Lung (tissue), 11 donors: ENCODE measurements at regions not wholly inside any gene's neighbourhood (a gene's known extent, or its start where the extent isn't known, plus 50 kb on each side); places are given as distances from the start of the nearest gene placed in this dataset.

ENCODE experiments used
- ATAC-seq: fragments of 200-7000 bp; cut with Tn5 transposase; one replicate; pipeline ENCODE4 v1.9.1; 2020; ENCODE audit warnings: moderate number of reproducible peaks; ENCODE audit not compliant: insufficient read depth, low FRiP score
- DNase-seq, 3 donors: peaks; one replicate each; pipeline ENCODE4 v3.0.0-alpha.2; 2013 to 2017
- H3K27ac ChIP-seq, 2 donors: one replicate each; pipeline ENCODE4 v1.5.1; 2013; ENCODE audit warnings: mild to moderate bottlenecking in 2 of 2, moderate library complexity in 2 of 2, control low read depth in 1 of 2, inconsistent platforms in 1 of 2, low read depth in 1 of 2, low read length in 1 of 2
- H3K27me3 ChIP-seq, 3 donors: one replicate each; pipeline ENCODE4 v1.5.1; 2013; ENCODE audit warnings: low read length in 2 of 3; ENCODE audit not compliant: control insufficient read depth in 3 of 3, insufficient read depth in 3 of 3
- H3K36me3 ChIP-seq, 4 donors: one replicate each; pipeline ENCODE4 v1.5.1; 2013; ENCODE audit warnings: low read length in 4 of 4, mild to moderate bottlenecking in 1 of 4, moderate library complexity in 1 of 4; ENCODE audit not compliant: control insufficient read depth in 4 of 4, insufficient read depth in 4 of 4
- H3K4me1 ChIP-seq, 5 donors: one replicate each; pipeline ENCODE4 v1.5.1; 2013; ENCODE audit warnings: low read length in 5 of 5, mild to moderate bottlenecking in 2 of 5, moderate library complexity in 1 of 5; ENCODE audit not compliant: control insufficient read depth in 5 of 5, insufficient read depth in 5 of 5
- H3K4me3 ChIP-seq: one replicate; pipeline ENCODE4 v1.5.1; 2013; ENCODE audit warnings: mild to moderate bottlenecking, control low read depth, moderate library complexity
- H3K9ac ChIP-seq, 2 donors: one replicate each; pipeline ENCODE4 v1.5.1; 2013; ENCODE audit warnings: low read length in 2 of 2, control low read depth in 1 of 2; ENCODE audit not compliant: insufficient read depth in 1 of 2
- H3K9me3 ChIP-seq, 4 donors: one replicate each; pipeline ENCODE4 v1.5.1; 2013; ENCODE audit warnings: low read length in 3 of 4, mild to moderate bottlenecking in 1 of 4, moderate library complexity in 1 of 4; ENCODE audit not compliant: control insufficient read depth in 4 of 4, insufficient read depth in 3 of 4
- WGBS, 2 donors: extraction: QIAGEN DNeasy Blood & Tissue Kit; methylation state at CpG; one replicate each; pipeline ENCODE4 v1.1.7; 2013; 5-methylcytosine and 5-hydroxymethylcytosine counted together
- TF ChIP-seq, protein P1 (sequence below): IDR thresholded peaks from 2 replicates; pipeline ENCODE4 v1.5.1; 2012; ENCODE audit warnings: mild to moderate bottlenecking; ENCODE audit errors: control extremely low read depth, extremely low read depth
- donor health status: control.
- donor health status: control.
- donor health status: Bipolar disorder and iron deficiency.
- donor health status: healthy.
- donor health status: DM: yes; HTN: yes; CAD: no.

DNA sequence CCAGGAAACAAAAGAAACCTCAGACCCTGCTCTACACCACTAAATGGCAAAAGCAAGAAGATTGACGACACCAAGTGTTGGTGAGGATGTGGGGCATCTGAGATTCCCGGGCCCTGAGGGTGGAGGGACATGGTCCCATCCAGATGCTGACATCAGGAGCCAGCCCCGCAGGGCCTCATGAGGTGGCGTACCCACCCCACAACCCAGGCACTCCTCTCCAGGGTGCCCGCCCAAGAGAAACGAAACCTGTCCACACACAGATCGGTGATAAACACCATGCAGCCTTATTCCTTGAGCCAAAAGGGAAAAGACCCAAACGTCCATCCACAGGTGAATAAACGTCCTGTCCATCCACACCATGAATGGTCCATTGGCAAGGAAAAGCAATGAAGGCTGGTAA, 54.8 kb upstream of the C14orf180 start:
- TF ChIP-seq, protein P1, sequence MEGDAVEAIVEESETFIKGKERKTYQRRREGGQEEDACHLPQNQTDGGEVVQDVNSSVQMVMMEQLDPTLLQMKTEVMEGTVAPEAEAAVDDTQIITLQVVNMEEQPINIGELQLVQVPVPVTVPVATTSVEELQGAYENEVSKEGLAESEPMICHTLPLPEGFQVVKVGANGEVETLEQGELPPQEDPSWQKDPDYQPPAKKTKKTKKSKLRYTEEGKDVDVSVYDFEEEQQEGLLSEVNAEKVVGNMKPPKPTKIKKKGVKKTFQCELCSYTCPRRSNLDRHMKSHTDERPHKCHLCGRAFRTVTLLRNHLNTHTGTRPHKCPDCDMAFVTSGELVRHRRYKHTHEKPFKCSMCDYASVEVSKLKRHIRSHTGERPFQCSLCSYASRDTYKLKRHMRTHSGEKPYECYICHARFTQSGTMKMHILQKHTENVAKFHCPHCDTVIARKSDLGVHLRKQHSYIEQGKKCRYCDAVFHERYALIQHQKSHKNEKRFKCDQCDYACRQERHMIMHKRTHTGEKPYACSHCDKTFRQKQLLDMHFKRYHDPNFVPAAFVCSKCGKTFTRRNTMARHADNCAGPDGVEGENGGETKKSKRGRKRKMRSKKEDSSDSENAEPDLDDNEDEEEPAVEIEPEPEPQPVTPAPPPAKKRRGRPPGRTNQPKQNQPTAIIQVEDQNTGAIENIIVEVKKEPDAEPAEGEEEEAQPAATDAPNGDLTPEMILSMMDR = no peak
- H3K4me1 ChIP-seq = no peaks in the 10 kb centered on the region
- no peak overlapping the region for H3K9ac ChIP-seq
- no peaks in the 10 kb centered on the region for H3K36me3 ChIP-seq
- H3K4me3 ChIP-seq = no peak overlapping the region
- H3K27me3 ChIP-seq = no peaks in the 10 kb centered on the region
- DNase-seq = no peak
- 75 to 87% methylated on average over 9 of the region's 9 CpGs for whole genome bisulfite sequencing, 2 donors
- peaks cover 0 to 8% (median 2%) of the 10 kb centered on the region in 4 donors for H3K9me3 ChIP-seq
- ATAC-seq = no peak
- H3K27ac ChIP-seq = no peak overlapping the region

DNA sequence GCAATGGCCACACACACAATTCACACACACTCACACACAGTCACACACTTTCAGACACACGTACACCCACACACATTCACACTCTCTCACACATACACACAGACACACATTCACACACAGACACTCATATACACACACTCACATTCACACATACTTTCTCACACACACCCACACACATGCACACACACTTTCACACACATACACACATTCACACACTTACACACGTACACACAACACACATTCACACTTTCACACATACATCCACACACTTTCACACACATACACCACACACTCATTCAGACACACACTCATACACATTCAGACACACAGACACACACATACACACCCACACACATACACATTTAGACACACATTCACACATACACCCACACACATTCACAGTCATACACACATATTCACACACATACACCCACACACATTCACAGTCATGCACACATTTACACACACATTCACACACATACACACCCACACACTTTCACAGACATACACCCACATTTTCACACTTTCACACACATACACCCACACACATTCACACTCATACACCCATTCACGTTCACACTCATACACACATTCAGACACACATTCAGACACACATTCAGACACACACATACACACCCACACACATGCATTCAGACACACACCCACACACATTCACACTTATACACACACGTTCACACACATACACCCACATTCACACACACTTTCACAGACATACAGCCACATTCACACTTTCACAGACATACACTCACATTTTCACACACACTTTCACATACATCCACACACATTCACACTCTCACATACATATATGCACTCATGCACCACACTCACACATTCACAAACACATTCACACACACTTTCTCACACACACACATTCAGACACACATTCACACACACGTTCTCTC, 52.6 kb upstream of the C14orf180 start:
- TF ChIP-seq, protein P1 = no peak
- no peaks in the 10 kb centered on the region for H3K4me1 ChIP-seq
- H3K4me3 ChIP-seq = no peak overlapping the region
- no peak overlapping the region for H3K27ac ChIP-seq
- peaks cover 0 to 5% (median 0%) of the 10 kb centered on the region in 3 donors for H3K27me3 ChIP-seq
- no peaks in the 10 kb centered on the region for H3K36me3 ChIP-seq
- WGBS, 2 donors = 56 to 57% methylated on average over 5 of the region's 5 CpGs
- H3K9me3 ChIP-seq = peaks cover 0 to 8% (median 2%) of the 10 kb centered on the region in 4 donors
- no peak for ATAC-seq
- H3K9ac ChIP-seq = no peak overlapping the region
- DNase-seq = no peak

DNA sequence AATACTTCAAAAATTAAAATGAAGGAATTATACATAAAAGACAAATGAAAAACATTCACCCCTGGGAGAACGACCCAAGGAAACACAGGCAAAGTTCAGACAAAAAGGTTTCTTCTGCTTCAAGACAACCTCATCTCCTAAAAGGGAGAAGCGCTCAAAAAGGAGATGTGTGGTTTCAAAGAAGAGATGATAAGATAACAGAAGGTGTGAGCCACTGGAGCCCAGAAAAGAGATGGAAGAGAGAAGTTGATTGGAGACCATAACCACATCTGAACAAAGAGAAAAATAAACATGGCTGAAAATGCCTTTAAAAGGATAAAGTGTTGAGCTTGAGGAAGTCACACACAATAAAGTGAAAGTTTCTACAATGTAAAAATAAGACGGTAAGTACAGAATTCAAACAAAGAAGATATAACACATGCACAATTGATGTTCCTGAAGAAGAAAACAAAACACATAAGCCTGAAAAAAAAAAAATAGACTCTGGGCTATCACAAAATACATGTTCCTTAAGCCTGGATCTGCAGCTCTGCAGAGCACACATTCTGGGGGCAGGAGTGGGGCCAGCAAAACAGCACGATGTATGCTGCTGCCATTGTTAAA, 51.6 kb upstream of the C14orf180 start:
- no peak overlapping the region for H3K4me3 ChIP-seq
- 80 to 85% methylated on average over 4 of the region's 4 CpGs for WGBS, 2 donors
- TF ChIP-seq, protein P1 = no peak
- H3K27me3 ChIP-seq = peaks cover 0 to 5% (median 0%) of the 10 kb centered on the region in 3 donors
- H3K36me3 ChIP-seq = no peaks in the 10 kb centered on the region
- H3K9me3 ChIP-seq = peaks cover 0 to 8% (median 2%) of the 10 kb centered on the region in 4 donors
- ATAC-seq (no peak), DNase-seq (no peak)
- no peak overlapping the region for H3K9ac ChIP-seq
- H3K27ac ChIP-seq = no peak overlapping the region
- H3K4me1 ChIP-seq = no peaks in the 10 kb centered on the region
